Stomach (tissue), 8 donors: ENCODE measurements at regions not wholly inside any gene's neighbourhood (a gene's known extent, or its start where the extent isn't known, plus 50 kb on each side); places are given as distances from the start of the nearest gene placed in this dataset.

Experiments used
- DNase-seq, 2 donors: peaks; one replicate each; pipeline versions ENCODE4 v3.0.0 to v3.0.0-alpha.2; 2013 to 2019
- H3K27ac ChIP-seq, 5 donors: fragments of 200-600 bp in 4 of 5; sonication (generic) in 4 of 5; one replicate each; pipeline ENCODE4 v1.5.1; 2013 to 2019; ENCODE audit warnings: mild to moderate bottlenecking in 1 of 5, moderate library complexity in 1 of 5
- H3K27me3 ChIP-seq, 3 donors: fragments of 200-600 bp; sonication (generic); one replicate each; pipeline ENCODE4 v1.5.1; 2017 to 2019; ENCODE audit warnings: mixed run types in 1 of 3
- H3K36me3 ChIP-seq, 4 donors: fragments of 200-600 bp; sonication (generic); 1 replicate in 3 of 4; 2 replicates in 1 of 4; pipeline ENCODE4 v1.5.1; 2016 to 2019
- H3K4me1 ChIP-seq, 4 donors: fragments of 200-600 bp; sonication (generic); one replicate each; pipeline ENCODE4 v1.5.1; 2016 to 2019
- H3K4me3 ChIP-seq, 4 donors: fragments of 200-600 bp; sonication (generic) in 3 of 4; one replicate each; pipeline ENCODE4 v1.5.1; 2016 to 2019; ENCODE audit warnings: mild to moderate bottlenecking in 1 of 4
- H3K9me3 ChIP-seq, 4 donors: fragments of 200-600 bp; sonication (generic); one replicate each; pipeline ENCODE4 v1.5.1; 2016 to 2019
- CTCF ChIP-seq, 7 experiments: fragments of 450-650 bp in 4 of 7; fragments of 200-600 bp in 3 of 7; sonication (generic) in 3 of 7; IDR thresholded peaks; one replicate each; pipeline ENCODE4 v1.5.1; 2016 to 2019; ENCODE audit warnings: antibody characterized with exemption in 7 of 7, control low read depth in 2 of 7, mild to moderate bottlenecking in 1 of 7
- EP300 ChIP-seq: sonication (generic); formaldehyde crosslinking; IDR thresholded peaks from one replicate; pipeline ENCODE4 v1.6.1; 2017; ENCODE audit warnings: antibody characterized with exemption
- POLR2A ChIP-seq, 4 donors: fragments of 450-650 bp; IDR thresholded peaks; one replicate each; pipeline ENCODE4 v1.6.1; 2016; ENCODE audit warnings: antibody characterized with exemption in 4 of 4, control low read depth in 2 of 4, mild to moderate bottlenecking in 1 of 4, moderate library complexity in 1 of 4
- POLR2AphosphoS5 ChIP-seq, 3 donors: sonication (generic); formaldehyde crosslinking; IDR thresholded peaks; one replicate each; pipeline ENCODE4 v1.6.1; 2016; ENCODE audit warnings: antibody characterized with exemption in 3 of 3
- WGBS, 5 donors: extraction: QIAGEN DNeasy Blood & Tissue Kit in 3 of 5; methylation state at CpG; one replicate each; pipeline versions ENCODE4 v1.1.5 to v1.1.7; 2013 to 2018; 5-methylcytosine and 5-hydroxymethylcytosine counted together
- intact Hi-C: fragments of 100-400 bp; cut with DNase I; formaldehyde crosslinking; loops from one replicate; pipeline ENCODE4 v1.15.1; 2023; ENCODE audit warnings: low total_unique reads
- donor health status: healthy with polysubstance abuse.
- donor health status: Bipolar disorder and iron deficiency.
- donor health status: healthy.

- TF ChIP-seq CTCF (IDR thresholded peaks at IDR 0.05) (no peak), POLR2AphosphoS5 (IDR thresholded peaks at IDR 0.05) (no peak), EP300 (no peak), POLR2A (IDR thresholded peaks at IDR 0.05) (no peak)
- Histone ChIP-seq H3K36me3 (no peaks in the 10 kb centered on the region), H3K4me3 (no peak overlapping the region), H3K27me3 (no peaks in the 10 kb centered on the region), H3K9me3 (no peaks in the 10 kb centered on the region), H3K27ac (no peak overlapping the region), H3K4me1 (peaks cover 0 to 28% (median 8%) of the 10 kb centered on the region in 4 donors)
- WGBS, 5 donors: 84 to 90% (median 90%) methylated on average over 6 of the region's 6 CpGs
- DNase-seq: no peak
- intact Hi-C loops: no loop called here
Observed at GRCh38 chr18:41269294-41269693, 685.7 kb upstream of the PIK3C3 start.

GRCh38 chr18:41268271-41268670 is 686.8 kb upstream of the PIK3C3 start:
- DNase-seq: no peak
- TF ChIP-seq EP300: no peak
- 61 to 75% (median 68%) methylated on average over 2 of the region's 2 CpGs for WGBS, 5 donors

GRCh38 chr18:41266616-41267015 is 688.4 kb upstream of the PIK3C3 start:
- Histone ChIP-seq H3K4me3 (no peak overlapping the region), H3K4me1 (peaks cover 0 to 28% (median 8%) of the 10 kb centered on the region in 4 donors), H3K27ac (no peak overlapping the region), H3K27me3 (no peaks in the 10 kb centered on the region), H3K9me3 (no peaks in the 10 kb centered on the region), H3K36me3 (no peaks in the 10 kb centered on the region)
- WGBS, 5 donors: 36 to 61% (median 50%) methylated on average over 3 of the region's 3 CpGs
- intact Hi-C loops: no loop called here
- TF ChIP-seq EP300: no peak
- TF ChIP-seq CTCF (IDR thresholded peaks at IDR 0.05): no peak
- TF ChIP-seq POLR2A (IDR thresholded peaks at IDR 0.05): no peak
- TF ChIP-seq POLR2AphosphoS5 (IDR thresholded peaks at IDR 0.05): no peak
- peak in 1 of 2 donors; percentile 11 for DNase-seq

More at GRCh38 chr18:41268271-41268670, 686.8 kb upstream of the PIK3C3 start:
- Histone ChIP-seq H3K4me3 (no peak overlapping the region), H3K27me3 (no peaks in the 10 kb centered on the region), H3K36me3 (no peaks in the 10 kb centered on the region), H3K27ac (no peak overlapping the region), H3K9me3 (no peaks in the 10 kb centered on the region), H3K4me1 (peaks cover 0 to 28% (median 8%) of the 10 kb centered on the region in 4 donors)
- intact Hi-C loops: no loop called here

GRCh38 chr18:41266204-41266603 is 688.8 kb upstream of the PIK3C3 start:
- H3K27ac ChIP-seq: no peak overlapping the region
- no peak overlapping the region for H3K4me3 ChIP-seq
- no peaks in the 10 kb centered on the region for H3K27me3 ChIP-seq
- peaks cover 0 to 28% (median 8%) of the 10 kb centered on the region in 4 donors for H3K4me1 ChIP-seq
- intact Hi-C loops: no loop called here
- DNase-seq: peak in 1 of 2 donors; percentile 38
- TF ChIP-seq POLR2A (IDR thresholded peaks at IDR 0.05) (no peak), CTCF (IDR thresholded peaks at IDR 0.05) (no peak), EP300 (no peak), POLR2AphosphoS5 (IDR thresholded peaks at IDR 0.05) (no peak)
- H3K9me3 ChIP-seq: no peaks in the 10 kb centered on the region
- WGBS, 5 donors: 65 to 73% (median 65%) methylated on average over 5 of the region's 5 CpGs
- H3K36me3 ChIP-seq: no peaks in the 10 kb centered on the region

- Histone ChIP-seq H3K4me3 (no peak overlapping the region), H3K27me3 (no peaks in the 10 kb centered on the region), H3K9me3 (no peaks in the 10 kb centered on the region), H3K27ac (peak overlapping the region in 1 of 5 donors; percentile 4), H3K4me1 (peaks cover 0 to 28% (median 8%) of the 10 kb centered on the region in 4 donors), H3K36me3 (no peaks in the 10 kb centered on the region)
- peak in 1 of 2 donors; percentile 64 for DNase-seq
- TF ChIP-seq CTCF (IDR thresholded peaks at IDR 0.05): no peak
- no peak for TF ChIP-seq EP300
- no peak for TF ChIP-seq POLR2AphosphoS5 (IDR thresholded peaks at IDR 0.05)
- TF ChIP-seq POLR2A (IDR thresholded peaks at IDR 0.05): no peak
- intact Hi-C loops: no loop called here
- WGBS, 5 donors: 6 to 13% (median 9%) methylated on average over 2 of the region's 2 CpGs
Observed at GRCh38 chr18:41265047-41265446, 690.0 kb upstream of the PIK3C3 start.
